IMR-90 (cell line): ENCODE measurements at regions not wholly inside any gene's neighbourhood (a gene's known extent, or its start where the extent isn't known, plus 50 kb on each side); places are given as distances from the start of the nearest gene placed in this dataset.

Experiments
- ATAC-seq: fragments of 200-7000 bp; cut with Tn5 transposase; 2 replicates; pipeline ENCODE4 v1.9.1; 2020; ENCODE audit warnings: low read depth, mild to moderate bottlenecking, moderate library complexity
- BruUV-seq: library from RNA; stranded (reverse); fragments of 400-500 nt; replicated peaks from 2 replicates; lab custom pipeline; 2021; lab: Mats Ljungman, UMichigan
- CTCF ChIA-PET: fragments of 300-600 bp; formaldehyde crosslinking; extraction: SDS; loops from one replicate; lab custom pipeline; 2021; ENCODE audit warnings: antibody characterized with exemption; lab: Yijun Ruan, JAX
- POLR2A ChIA-PET: fragments of 300-600 bp; sonication (Branson Sonifier 250); formaldehyde crosslinking; loops from one replicate; lab custom pipeline; 2022; ENCODE audit warnings: antibody characterized with exemption; ENCODE audit not compliant: unreplicated experiment; lab: Charles Lee
- DNase-seq: peaks from one replicate; pipeline ENCODE4 v3.0.0; 2013
- H2AFZ ChIP-seq: replicated peaks from 2 replicates; pipeline ENCODE3; 2013; ENCODE audit warnings: low read length, mild to moderate bottlenecking; ENCODE audit not compliant: poor library complexity
- H2AK5ac ChIP-seq: 2 replicates; pipeline ENCODE4 v1.6.1; 2013; ENCODE audit warnings: low read depth, low read length, inconsistent platforms
- H2AK9ac ChIP-seq: replicated peaks from 2 replicates; pipeline ENCODE3; 2013; ENCODE audit warnings: mild to moderate bottlenecking, low read depth, low read length, moderate library complexity; ENCODE audit not compliant: poor library complexity
- H2BK120ac ChIP-seq: 2 replicates; pipeline ENCODE4 v1.6.1; 2013; ENCODE audit warnings: low read depth, low read length, inconsistent platforms
- H2BK15ac ChIP-seq: 3 replicates; pipeline ENCODE4 v1.6.1; 2013; ENCODE audit warnings: low read depth, low read length, inconsistent platforms
- H2BK20ac ChIP-seq: 2 replicates; pipeline ENCODE4 v1.6.1; 2013; ENCODE audit warnings: low read depth, mild to moderate bottlenecking, inconsistent platforms, low read length, moderate library complexity
- H2BK5ac ChIP-seq: 2 replicates; pipeline ENCODE4 v1.6.1; 2013; ENCODE audit warnings: mild to moderate bottlenecking, low read depth, low read length, inconsistent platforms; ENCODE audit not compliant: poor library complexity, severe bottlenecking
- H3K14ac ChIP-seq: replicated peaks from 2 replicates; pipeline ENCODE4 v1.6.1; 2013; ENCODE audit warnings: low read depth, low read length, inconsistent platforms
- H3K18ac ChIP-seq: 2 replicates; pipeline ENCODE4 v1.6.1; 2013; ENCODE audit warnings: low read depth, low read length, control low read depth
- H3K23ac ChIP-seq: 2 replicates; pipeline ENCODE4 v1.6.1; 2013; ENCODE audit warnings: low read depth, low read length, inconsistent platforms
- H3K27ac ChIP-seq: 2 replicates; pipeline ENCODE4 v1.5.1; 2013; ENCODE audit warnings: mild to moderate bottlenecking, control low read depth, low read length; ENCODE audit not compliant: insufficient read depth
- H3K27me3 ChIP-seq: 2 replicates; pipeline ENCODE4 v1.6.1; 2013; ENCODE audit warnings: low read length; ENCODE audit not compliant: control insufficient read depth, insufficient read depth
- H3K36me3 ChIP-seq: 2 replicates; pipeline ENCODE4 v1.6.1; 2013; ENCODE audit warnings: low read length, mixed read lengths; ENCODE audit not compliant: control insufficient read depth, insufficient read depth
- H3K4ac ChIP-seq: 2 replicates; pipeline ENCODE4 v1.6.1; 2013; ENCODE audit warnings: low read depth, low read length, inconsistent platforms
- H3K4me1 ChIP-seq: 2 replicates; pipeline ENCODE4 v1.6.1; 2013; ENCODE audit warnings: low read length, mixed read lengths; ENCODE audit not compliant: control insufficient read depth, insufficient read depth
- H3K4me2 ChIP-seq: 2 replicates; pipeline ENCODE4 v1.6.1; 2013; ENCODE audit warnings: low read depth, mild to moderate bottlenecking, control low read depth, low read length, moderate library complexity
- H3K4me3 ChIP-seq: 2 replicates; pipeline ENCODE4 v1.5.1; 2013; ENCODE audit warnings: low read depth, mild to moderate bottlenecking, control low read depth, low read length, moderate library complexity; ENCODE audit not compliant: insufficient read depth
- H3K56ac ChIP-seq: 2 replicates; pipeline ENCODE4 v1.6.1; 2013; ENCODE audit warnings: low read length, inconsistent platforms; ENCODE audit not compliant: insufficient read depth; ENCODE audit errors: extremely low read depth
- H3K79me1 ChIP-seq, 2 experiments: 2 replicates each; pipeline ENCODE4 v1.6.1; 2013; ENCODE audit warnings: low read length in 2 of 2, inconsistent platforms in 1 of 2, low read depth in 1 of 2
- H3K9ac ChIP-seq: 2 replicates; pipeline ENCODE4 v1.6.1; 2013; ENCODE audit warnings: low read depth, low read length, control low read depth
- H3K9me1 ChIP-seq: 2 replicates; pipeline ENCODE4 v1.6.1; 2013; ENCODE audit warnings: low read length, inconsistent platforms; ENCODE audit not compliant: insufficient read depth
- H3K9me3 ChIP-seq: 2 replicates; pipeline ENCODE4 v1.6.1; 2013; ENCODE audit warnings: low read length; ENCODE audit not compliant: control insufficient read depth, insufficient read depth
- H4K20me1 ChIP-seq: 2 replicates; pipeline ENCODE4 v1.6.1; 2013; ENCODE audit warnings: low read length, inconsistent platforms; ENCODE audit not compliant: insufficient read depth
- H4K5ac ChIP-seq: 2 replicates; pipeline ENCODE4 v1.6.1; 2013; ENCODE audit warnings: mild to moderate bottlenecking, low read depth, low read length, control low read depth
- H4K8ac ChIP-seq, 2 experiments: 2 replicates each; pipeline ENCODE4 v1.6.1; 2013; ENCODE audit warnings: low read depth in 2 of 2, low read length in 2 of 2, control low read depth in 1 of 2, inconsistent platforms in 1 of 2
- H4K91ac ChIP-seq: 2 replicates; pipeline ENCODE4 v1.6.1; 2013; ENCODE audit warnings: low read depth, low read length, inconsistent platforms; ENCODE audit not compliant: insufficient read depth
- CEBPB ChIP-seq: IDR thresholded peaks from 2 replicates; pipeline ENCODE4 v1.6.1; 2012; ENCODE audit warnings: low read depth, low read length, improper control_type of control experiment
- CHD1 ChIP-seq: IDR thresholded peaks from 2 replicates; pipeline ENCODE4 v1.6.1; 2012; ENCODE audit warnings: low read depth, low read length, improper control_type of control experiment
- CTCF ChIP-seq: conservative IDR thresholded peaks from 2 replicates; pipeline ENCODE4 v1.5.1; 2012; ENCODE audit warnings: mild to moderate bottlenecking, low read depth, low read length, improper control_type of control experiment
- ELK1 ChIP-seq: fragments of 150-350 bp; IDR thresholded peaks from 2 replicates; pipeline ENCODE4 v1.6.1; 2016; ENCODE audit warnings: low read depth, mild to moderate bottlenecking, low read length, moderate library complexity, borderline replicate concordance
- FOS ChIP-seq: fragments of 150-350 bp; IDR thresholded peaks from 2 replicates; pipeline ENCODE4 v1.6.1; 2016; ENCODE audit warnings: low read depth, low read length
- MAFK ChIP-seq: IDR thresholded peaks from 2 replicates; pipeline ENCODE4 v1.6.1; 2012; ENCODE audit warnings: low read depth, low read length, improper control_type of control experiment
- MXI1 ChIP-seq: IDR thresholded peaks from 2 replicates; pipeline ENCODE4 v1.6.1; 2012; ENCODE audit warnings: low read depth, mild to moderate bottlenecking, low read length, moderate library complexity, borderline replicate concordance
- POLR2A ChIP-seq: IDR thresholded peaks from 2 replicates; pipeline ENCODE4 v1.6.1; 2012; ENCODE audit warnings: mild to moderate bottlenecking, low read depth, low read length
- RAD21 ChIP-seq: IDR thresholded peaks from 2 replicates; pipeline ENCODE4 v1.6.1; 2012; ENCODE audit warnings: low read length, improper control_type of control experiment
- SMC3 ChIP-seq: fragments of 150-350 bp; IDR thresholded peaks from 2 replicates; pipeline ENCODE4 v1.6.1; 2016; ENCODE audit warnings: low read depth, mild to moderate bottlenecking, antibody characterized with exemption, low read length, moderate library complexity
- WGBS, 2 experiments: methylation state at CpG; one replicate each; pipeline versions ENCODE4 v1.1.5 to v1.1.7; 2013; ENCODE audit warnings: missing lambda C conversion rate in 2 of 2; ENCODE audit not compliant: insufficient read length in 1 of 2; ENCODE audit errors: extremely low coverage in 2 of 2; 5-methylcytosine and 5-hydroxymethylcytosine counted together
- dilution Hi-C: fragments of 300-500 bp; cut with HindIII; formaldehyde crosslinking; loops from one replicate; pipeline ENCODE4 v1.14.3; 2018; ENCODE audit warnings: low sequenced_read_pairs; ENCODE audit not compliant: unreplicated experiment
- in situ Hi-C: fragments of 300-500 bp; cut with MboI; formaldehyde crosslinking; loops from 3 replicates; pipeline ENCODE4 v1.14.3; 2019; ENCODE audit warnings: low sequenced_read_pairs, inconsistent platforms, mixed read lengths
- intact Hi-C: fragments of 100-400 bp; cut with micrococcal nuclease; formaldehyde crosslinking; loops from 2 replicates; pipeline ENCODE4 v1.10.0; 2022
- TF ChIP-seq, protein P1 (sequence below): fragments of 150-350 bp; IDR thresholded peaks from 2 replicates; pipeline ENCODE4 v1.6.1; 2017; ENCODE audit warnings: mild to moderate bottlenecking, antibody characterized with exemption, low read length, low read depth

GRCh38 chr3:99128725-99129505 lies 227.4 kb upstream of the DCBLD2 start (continued):
- TF ChIP-seq, protein P1, sequence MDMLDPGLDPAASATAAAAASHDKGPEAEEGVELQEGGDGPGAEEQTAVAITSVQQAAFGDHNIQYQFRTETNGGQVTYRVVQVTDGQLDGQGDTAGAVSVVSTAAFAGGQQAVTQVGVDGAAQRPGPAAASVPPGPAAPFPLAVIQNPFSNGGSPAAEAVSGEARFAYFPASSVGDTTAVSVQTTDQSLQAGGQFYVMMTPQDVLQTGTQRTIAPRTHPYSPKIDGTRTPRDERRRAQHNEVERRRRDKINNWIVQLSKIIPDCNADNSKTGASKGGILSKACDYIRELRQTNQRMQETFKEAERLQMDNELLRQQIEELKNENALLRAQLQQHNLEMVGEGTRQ = no peak
- TF ChIP-seq MAFK = peak; percentile 43

- in situ Hi-C loops (no loop called here), dilution Hi-C loops (no loop called here), intact Hi-C loops (no loop called here)
- peak overlapping the region; percentile 77 for H2AK5ac ChIP-seq
- H4K91ac ChIP-seq = no peak overlapping the region
- no peak overlapping the region for H2AFZ ChIP-seq
- peak overlapping the region; percentile 20; the same call in 1 of the 2 replicates for H2BK20ac ChIP-seq
- no TSS peak for BruUV-seq
- H3K9ac ChIP-seq = no peak overlapping the region
- no peak overlapping the region for H3K56ac ChIP-seq
- DNase-seq (peak; percentile 8), ATAC-seq (no peak)
- H2BK120ac ChIP-seq = peak overlapping the region; percentile 42
- peak overlapping the region; percentile 22; the same call in 1 of the 2 replicates for H3K27ac ChIP-seq
- H3K4me2 ChIP-seq = no peak overlapping the region; the same call in 1 of the 2 replicates
- H4K5ac ChIP-seq = peak overlapping the region; percentile 9; the same call in 1 of the 2 replicates
- H3K79me1 ChIP-seq = no peaks in the 10 kb centered on the region
- WGBS, 2 experiments = no CpG with 5 or more reads among the region's 2 CpGs
- H3K9me1 ChIP-seq = peaks cover 5% of the 10 kb centered on the region
- H3K4me1 ChIP-seq = peaks cover 12% of the 10 kb centered on the region
- peak overlapping the region; percentile 50; the same call in 1 of the 2 replicates for H3K18ac ChIP-seq
- no peak overlapping the region for H3K14ac ChIP-seq
- no peaks in the 10 kb centered on the region for H3K36me3 ChIP-seq
- ChIA-PET CTCF (no interaction called here), POLR2A (no interaction called here)
- no peaks in the 10 kb centered on the region for H3K9me3 ChIP-seq
- no peak overlapping the region for H2AK9ac ChIP-seq
- H3K4me3 ChIP-seq = no peak overlapping the region
- H3K4ac ChIP-seq = peak overlapping the region; percentile 6; the same call in 1 of the 2 replicates
- H4K8ac ChIP-seq = no peak overlapping the region
- peak overlapping the region; percentile 63; the same call in 2 of the 3 replicates for H2BK15ac ChIP-seq
- H4K20me1 ChIP-seq = no peaks in the 10 kb centered on the region
- no peak overlapping the region for H3K23ac ChIP-seq
- H3K27me3 ChIP-seq = no peaks in the 10 kb centered on the region
- H2BK5ac ChIP-seq = peak overlapping the region; percentile 99
- TF ChIP-seq ELK1 = no peak
- no peak for TF ChIP-seq CTCF
- TF ChIP-seq, protein P1 = no peak
- no peak for TF ChIP-seq POLR2A
- no peak for TF ChIP-seq CHD1
- TF ChIP-seq FOS = no peak
- no peak for TF ChIP-seq MAFK
- TF ChIP-seq SMC3 = no peak
- TF ChIP-seq CEBPB = no peak
- TF ChIP-seq RAD21 = no peak
- TF ChIP-seq MXI1 = no peak
These were observed 226.7 kb upstream of the DCBLD2 start for GRCh38 chr3:99128235-99128634.
